Breast epithelium (tissue), 3 donors: ENCODE measurements at regions not wholly inside any gene's neighbourhood (a gene's known extent, or its start where the extent isn't known, plus 50 kb on each side); places are given as distances from the start of the nearest gene placed in this dataset.

ENCODE experiments used
- POLR2A ChIP-seq: fragments of 450-650 bp; IDR thresholded peaks from one replicate; pipeline ENCODE4 v1.6.1; 2016; ENCODE audit warnings: antibody characterized with exemption, mild to moderate bottlenecking, moderate library complexity
- POLR2AphosphoS5 ChIP-seq, 3 donors: sonication (generic); formaldehyde crosslinking; IDR thresholded peaks; one replicate each; pipeline ENCODE4 v1.6.1; 2017; ENCODE audit warnings: antibody characterized with exemption in 3 of 3
- TF ChIP-seq, protein P1 (sequence below), 3 donors: fragments of 450-650 bp; IDR thresholded peaks; one replicate each; pipeline ENCODE4 v1.5.1; 2016 to 2017; ENCODE audit warnings: antibody characterized with exemption in 3 of 3, mild to moderate bottlenecking in 3 of 3, moderate library complexity in 3 of 3

DNA sequence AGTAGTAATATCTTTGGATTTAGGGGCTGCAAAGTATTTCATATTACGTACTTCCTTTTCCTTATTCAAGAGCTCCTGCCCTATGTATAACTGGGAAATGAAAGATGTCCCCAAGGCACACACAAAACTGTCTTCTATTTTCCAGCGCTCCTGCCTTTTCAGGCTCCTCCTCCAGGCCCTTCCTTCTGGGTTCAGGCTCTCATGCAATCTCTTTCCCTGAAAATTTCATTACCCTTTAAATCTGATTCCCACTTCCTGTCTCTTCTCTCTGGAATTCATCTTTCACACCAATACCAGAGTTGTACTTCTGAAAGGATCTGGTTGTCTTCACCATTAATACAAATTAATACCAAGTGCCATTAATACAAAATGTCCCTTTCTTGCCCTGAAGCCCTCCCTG, 181.6 kb downstream of the UTRN start:
- TF ChIP-seq POLR2AphosphoS5 (IDR thresholded peaks at IDR 0.05) (no peak), POLR2A (no peak)
- TF ChIP-seq, protein P1, sequence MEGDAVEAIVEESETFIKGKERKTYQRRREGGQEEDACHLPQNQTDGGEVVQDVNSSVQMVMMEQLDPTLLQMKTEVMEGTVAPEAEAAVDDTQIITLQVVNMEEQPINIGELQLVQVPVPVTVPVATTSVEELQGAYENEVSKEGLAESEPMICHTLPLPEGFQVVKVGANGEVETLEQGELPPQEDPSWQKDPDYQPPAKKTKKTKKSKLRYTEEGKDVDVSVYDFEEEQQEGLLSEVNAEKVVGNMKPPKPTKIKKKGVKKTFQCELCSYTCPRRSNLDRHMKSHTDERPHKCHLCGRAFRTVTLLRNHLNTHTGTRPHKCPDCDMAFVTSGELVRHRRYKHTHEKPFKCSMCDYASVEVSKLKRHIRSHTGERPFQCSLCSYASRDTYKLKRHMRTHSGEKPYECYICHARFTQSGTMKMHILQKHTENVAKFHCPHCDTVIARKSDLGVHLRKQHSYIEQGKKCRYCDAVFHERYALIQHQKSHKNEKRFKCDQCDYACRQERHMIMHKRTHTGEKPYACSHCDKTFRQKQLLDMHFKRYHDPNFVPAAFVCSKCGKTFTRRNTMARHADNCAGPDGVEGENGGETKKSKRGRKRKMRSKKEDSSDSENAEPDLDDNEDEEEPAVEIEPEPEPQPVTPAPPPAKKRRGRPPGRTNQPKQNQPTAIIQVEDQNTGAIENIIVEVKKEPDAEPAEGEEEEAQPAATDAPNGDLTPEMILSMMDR (IDR thresholded peaks at IDR 0.05): no peak
